HCT116 (cell line): ENCODE measurements at regions not wholly inside any gene's neighbourhood (a gene's known extent, or its start where the extent isn't known, plus 50 kb on each side); places are given as distances from the start of the nearest gene placed in this dataset.

ENCODE experiments used
- ATAC-seq: fragments of 200-7000 bp; cut with Tn5 transposase; 2 replicates; pipeline ENCODE4 v1.9.1; 2020; ENCODE audit warnings: mild to moderate bottlenecking, moderate library complexity
- BruUV-seq: library from RNA; stranded (reverse); fragments of 400-500 nt; replicated peaks from 2 replicates; lab custom pipeline; 2021; lab: Mats Ljungman, UMichigan
- CTCF ChIA-PET: fragments of 300-600 bp; sonication (Branson Sonifier 250); formaldehyde crosslinking; loops from one replicate; lab custom pipeline; 2021; ENCODE audit warnings: antibody characterized with exemption; lab: Charles Lee
- POLR2A ChIA-PET: fragments of 300-600, 350-600 bp; sonication (Branson Sonifier 250); formaldehyde crosslinking; loops from one replicate; lab custom pipeline; 2021; ENCODE audit warnings: antibody characterized with exemption; lab: Charles Lee
- RAD21 ChIA-PET, 2 experiments: fragments of 300-600 bp; sonication (Branson Sonifier 250); formaldehyde crosslinking; loops; one replicate each; lab custom pipeline; 2023; ENCODE audit warnings: low total read pairs in 2 of 2; ENCODE audit not compliant: uncharacterized antibody in 2 of 2, unreplicated experiment in 2 of 2, low non-redundant PET in 1 of 2; lab: Charles Lee
- DNase-seq: peaks from one replicate; pipeline ENCODE4 v3.0.0-alpha.2; 2010; ENCODE audit warnings: low read depth, low spot score
- H2AFZ ChIP-seq: fragments of 200-600 bp; shearing (Covaris generic), sonication (generic); 2 replicates; pipeline ENCODE4 v1.6.1; 2017; ENCODE audit warnings: low read depth, mixed run types, mixed read lengths, antibody characterized with exemption, low read length; ENCODE audit not compliant: poor library complexity, severe bottlenecking
- H3K27ac ChIP-seq: 2 replicates; pipeline ENCODE4 v1.5.1; 2012; ENCODE audit warnings: low read depth, low read length
- H3K27me3 ChIP-seq: fragments of 200-600 bp; sonication (generic); 2 replicates; pipeline ENCODE4 v1.6.1; 2016; ENCODE audit warnings: mixed run types, low read length, mixed read lengths; ENCODE audit not compliant: insufficient read depth
- H3K36me3 ChIP-seq, 2 experiments: fragments of 200-500 bp in 1 of 2; fragments of 200-600 bp in 1 of 2; sonication (Bioruptor generic) in 1 of 2; sonication (generic) in 1 of 2; 2 replicates each; pipeline versions ENCODE4 v1.5.1 to v1.6.1; 2014 to 2016; ENCODE audit warnings: low read length in 2 of 2, inconsistent platforms in 1 of 2, mixed read lengths in 1 of 2, mixed run types in 1 of 2; ENCODE audit not compliant: insufficient read depth in 2 of 2, control insufficient read depth in 1 of 2
- H3K4me1 ChIP-seq, 2 experiments: fragments of 200-600 bp in 1 of 2; sonication (generic) in 1 of 2; 2 replicates each; pipeline versions ENCODE4 v1.5.1 to v1.6.1; 2012 to 2017; ENCODE audit warnings: low read length in 2 of 2, inconsistent platforms in 1 of 2, mild to moderate bottlenecking in 1 of 2, mixed read lengths in 1 of 2, mixed run types in 1 of 2, moderate library complexity in 1 of 2; ENCODE audit not compliant: insufficient read depth in 2 of 2, control insufficient read depth in 1 of 2
- H3K4me2 ChIP-seq: fragments of 200-600 bp; sonication (generic); 2 replicates; pipeline ENCODE4 v1.6.1; 2017; ENCODE audit warnings: mixed run types, low read length, mixed read lengths
- H3K4me3 ChIP-seq, 2 experiments: fragments of 200-600 bp in 1 of 2; sonication (generic) in 1 of 2; replicated peaks in 1 of 2; 2 replicates each; pipeline ENCODE4 v1.5.1; 2011 to 2016; ENCODE audit warnings: low read length in 2 of 2, control low read depth in 1 of 2, low read depth in 1 of 2, mild to moderate bottlenecking in 1 of 2, mixed read lengths in 1 of 2, mixed run types in 1 of 2
- H3K79me2 ChIP-seq: fragments of 200-600 bp; sonication (generic); 2 replicates; pipeline ENCODE4 v1.6.1; 2017; ENCODE audit warnings: mild to moderate bottlenecking, mixed run types, low read length, moderate library complexity, mixed read lengths; ENCODE audit not compliant: insufficient read depth
- H3K9ac ChIP-seq: fragments of 200-600 bp; sonication (generic); 2 replicates; pipeline ENCODE4 v1.6.1; 2016; ENCODE audit warnings: low read length, mixed read lengths
- H3K9me2 ChIP-seq: fragments of 200-600 bp; sonication (generic), shearing (Covaris generic); 2 replicates; pipeline ENCODE4 v1.6.1; 2017; ENCODE audit warnings: mixed run types, mild to moderate bottlenecking, moderate library complexity; ENCODE audit not compliant: insufficient read depth
- H3K9me3 ChIP-seq, 2 experiments: fragments of 200-500 bp in 1 of 2; fragments of 200-600 bp in 1 of 2; sonication (Bioruptor generic) in 1 of 2; sonication (generic) in 1 of 2; 2 replicates each; pipeline ENCODE4 v1.6.1; 2014 to 2017; ENCODE audit warnings: low read length in 2 of 2, mixed read lengths in 2 of 2, inconsistent platforms in 1 of 2, low read depth in 1 of 2, mild to moderate bottlenecking in 1 of 2, mixed run types in 1 of 2, moderate library complexity in 1 of 2; ENCODE audit not compliant: control insufficient read depth in 1 of 2, insufficient read depth in 1 of 2
- H4K20me1 ChIP-seq: fragments of 200-600 bp; sonication (generic), shearing (Covaris generic); 2 replicates; pipeline ENCODE4 v1.6.1; 2017; ENCODE audit warnings: mixed run types, mild to moderate bottlenecking, moderate library complexity; ENCODE audit not compliant: insufficient read depth
- CBX3 ChIP-seq: IDR thresholded peaks from 2 replicates; pipeline ENCODE4 v1.6.1; 2012; ENCODE audit warnings: low read depth
- CTCF ChIP-seq, 3 experiments: fragments of 200-600 bp in 1 of 3; sonication (generic) in 1 of 3; IDR thresholded peaks in 2 of 3; conservative IDR thresholded peaks in 1 of 3; 2 replicates each; pipeline ENCODE4 v1.5.1; 2012 to 2017; ENCODE audit warnings: low read depth in 2 of 3, low read length in 2 of 3, antibody characterized with exemption in 1 of 3, borderline replicate concordance in 1 of 3, control low read depth in 1 of 3, mild to moderate bottlenecking in 1 of 3, mixed read lengths in 1 of 3, mixed run types in 1 of 3, moderate library complexity in 1 of 3; ENCODE audit not compliant: insufficient read depth in 1 of 3
- EGR1 ChIP-seq: IDR thresholded peaks from 2 replicates; pipeline ENCODE4 v1.6.1; 2012; ENCODE audit warnings: low read depth
- ELF1 ChIP-seq: IDR thresholded peaks from 2 replicates; pipeline ENCODE4 v1.6.1; 2012; ENCODE audit warnings: low read depth, borderline replicate concordance
- EZH2phosphoT487 ChIP-seq: fragments of 200-600 bp; IDR thresholded peaks from 2 replicates; pipeline ENCODE4 v1.6.1; 2018; ENCODE audit warnings: antibody characterized with exemption, borderline replicate concordance
- FOSL1 ChIP-seq: IDR thresholded peaks from 2 replicates; pipeline ENCODE4 v1.6.1; 2012; ENCODE audit warnings: low read depth
- JUND ChIP-seq: IDR thresholded peaks from 2 replicates; pipeline ENCODE4 v1.6.1; 2012
- MAX ChIP-seq: IDR thresholded peaks from 2 replicates; pipeline ENCODE4 v1.6.1; 2012
- POLR2A ChIP-seq: IDR thresholded peaks from 2 replicates; pipeline ENCODE4 v1.7.0; 2011; ENCODE audit warnings: borderline replicate concordance; ENCODE audit not compliant: insufficient read depth, insufficient read length; ENCODE audit errors: extremely low read depth
- POLR2AphosphoS5 ChIP-seq: IDR thresholded peaks from 2 replicates; pipeline ENCODE4 v1.6.1; 2011; ENCODE audit warnings: mild to moderate bottlenecking, low read depth, low read length, moderate library complexity
- RAD21 ChIP-seq: IDR thresholded peaks from 2 replicates; pipeline ENCODE4 v1.6.1; 2012; ENCODE audit warnings: low read depth, mild to moderate bottlenecking
- SIN3A ChIP-seq: IDR thresholded peaks from 2 replicates; pipeline ENCODE4 v1.6.1; 2012; ENCODE audit warnings: low read depth
- SP1 ChIP-seq: IDR thresholded peaks from 2 replicates; pipeline ENCODE4 v1.6.1; 2012; ENCODE audit warnings: low read depth
- SRF ChIP-seq: IDR thresholded peaks from 2 replicates; pipeline ENCODE4 v1.6.1; 2012; ENCODE audit warnings: low read depth
- TCF7L2 ChIP-seq: IDR thresholded peaks from 2 replicates; pipeline ENCODE4 v1.7.0; 2011; ENCODE audit warnings: borderline replicate concordance, inconsistent platforms; ENCODE audit not compliant: insufficient read depth, insufficient read length; ENCODE audit errors: extremely low read depth
- YY1 ChIP-seq: IDR thresholded peaks from 2 replicates; pipeline ENCODE4 v1.6.1; 2011; ENCODE audit warnings: low read length, low read depth, moderate library complexity, mild to moderate bottlenecking; ENCODE audit not compliant: insufficient replicate concordance; ENCODE audit errors: extremely low read depth
- ZBTB33 ChIP-seq: IDR thresholded peaks from 2 replicates; pipeline ENCODE4 v1.6.1; 2011; ENCODE audit warnings: mild to moderate bottlenecking, low read length, moderate library complexity; ENCODE audit not compliant: insufficient replicate concordance; ENCODE audit errors: extremely low read depth
- ZFX ChIP-seq: fragments of 450-650 bp; IDR thresholded peaks from 2 replicates; pipeline ENCODE4 v1.6.1; 2017
- ZNF274 ChIP-seq: fragments of 200-500 bp; sonication (Bioruptor generic); IDR thresholded peaks from 2 replicates; pipeline ENCODE4 v1.6.1; 2014; ENCODE audit warnings: mild to moderate bottlenecking, low read depth, low read length, inconsistent platforms
- intact Hi-C: fragments of 100-400 bp; cut with micrococcal nuclease; formaldehyde crosslinking; loops from 2 replicates; pipeline ENCODE4 v1.10.0; 2022
- TF ChIP-seq, protein P1 (sequence below): IDR thresholded peaks from 2 replicates; pipeline ENCODE4 v1.6.1; 2012; ENCODE audit warnings: low read depth

DNA sequence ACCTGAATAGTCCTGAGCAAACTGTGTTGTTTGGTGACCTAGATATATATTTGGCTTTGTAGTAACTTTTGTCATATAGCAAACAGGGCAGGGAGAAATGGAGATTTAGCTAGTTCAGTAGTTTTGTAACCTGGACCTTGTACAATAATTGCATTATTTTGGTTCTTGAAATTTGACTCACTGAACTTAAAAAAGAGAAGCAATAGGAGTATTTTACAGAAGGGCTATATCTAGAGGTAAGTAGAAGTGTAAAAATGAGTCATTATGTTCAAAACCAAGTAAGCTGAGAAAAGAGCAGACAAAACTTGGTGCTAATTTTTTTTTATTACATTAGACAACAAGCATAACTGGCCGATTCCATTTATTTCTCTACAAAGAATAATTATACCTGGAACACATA, 505.4 kb downstream of the ZIC1 start:
- no peaks in the 10 kb centered on the region for H3K27me3 ChIP-seq
- DNase-seq (no peak), ATAC-seq (no peak)
- H3K9me2 ChIP-seq, result no peaks in the 10 kb centered on the region
- CTCF ChIA-PET, result no interaction called here
- TF ChIP-seq POLR2A, result no peak
- TF ChIP-seq RAD21, result no peak
- TF ChIP-seq EGR1, result no peak
- TF ChIP-seq JUND, result no peak
- TF ChIP-seq TCF7L2, result no peak
- no peak for TF ChIP-seq CBX3
- TF ChIP-seq ELF1, result no peak
- TF ChIP-seq POLR2AphosphoS5, result no peak
- no peak for TF ChIP-seq EZH2phosphoT487
- no peak for TF ChIP-seq FOSL1
- no peak for TF ChIP-seq SRF
- TF ChIP-seq, protein P1, sequence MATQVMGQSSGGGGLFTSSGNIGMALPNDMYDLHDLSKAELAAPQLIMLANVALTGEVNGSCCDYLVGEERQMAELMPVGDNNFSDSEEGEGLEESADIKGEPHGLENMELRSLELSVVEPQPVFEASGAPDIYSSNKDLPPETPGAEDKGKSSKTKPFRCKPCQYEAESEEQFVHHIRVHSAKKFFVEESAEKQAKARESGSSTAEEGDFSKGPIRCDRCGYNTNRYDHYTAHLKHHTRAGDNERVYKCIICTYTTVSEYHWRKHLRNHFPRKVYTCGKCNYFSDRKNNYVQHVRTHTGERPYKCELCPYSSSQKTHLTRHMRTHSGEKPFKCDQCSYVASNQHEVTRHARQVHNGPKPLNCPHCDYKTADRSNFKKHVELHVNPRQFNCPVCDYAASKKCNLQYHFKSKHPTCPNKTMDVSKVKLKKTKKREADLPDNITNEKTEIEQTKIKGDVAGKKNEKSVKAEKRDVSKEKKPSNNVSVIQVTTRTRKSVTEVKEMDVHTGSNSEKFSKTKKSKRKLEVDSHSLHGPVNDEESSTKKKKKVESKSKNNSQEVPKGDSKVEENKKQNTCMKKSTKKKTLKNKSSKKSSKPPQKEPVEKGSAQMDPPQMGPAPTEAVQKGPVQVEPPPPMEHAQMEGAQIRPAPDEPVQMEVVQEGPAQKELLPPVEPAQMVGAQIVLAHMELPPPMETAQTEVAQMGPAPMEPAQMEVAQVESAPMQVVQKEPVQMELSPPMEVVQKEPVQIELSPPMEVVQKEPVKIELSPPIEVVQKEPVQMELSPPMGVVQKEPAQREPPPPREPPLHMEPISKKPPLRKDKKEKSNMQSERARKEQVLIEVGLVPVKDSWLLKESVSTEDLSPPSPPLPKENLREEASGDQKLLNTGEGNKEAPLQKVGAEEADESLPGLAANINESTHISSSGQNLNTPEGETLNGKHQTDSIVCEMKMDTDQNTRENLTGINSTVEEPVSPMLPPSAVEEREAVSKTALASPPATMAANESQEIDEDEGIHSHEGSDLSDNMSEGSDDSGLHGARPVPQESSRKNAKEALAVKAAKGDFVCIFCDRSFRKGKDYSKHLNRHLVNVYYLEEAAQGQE, result no peak
- TF ChIP-seq CTCF (IDR thresholded peaks at IDR 0.05 in 2 of 3, conservative IDR thresholded peaks at IDR 0.05 in 1 of 3; ENCODE audit: borderline replicate concordance in 1 of 3, insufficient read depth in 1 of 3, low read depth in 2 of 3, low read length in 2 of 3), result no peak
- TF ChIP-seq ZBTB33, result no peak
- no peak for TF ChIP-seq MAX
- TF ChIP-seq YY1, result no peak
- no peak for TF ChIP-seq ZNF274
- TF ChIP-seq SIN3A, result no peak
- no peak for TF ChIP-seq ZFX
- no peak for TF ChIP-seq SP1
- H4K20me1 ChIP-seq, result no peaks in the 10 kb centered on the region
- H3K27ac ChIP-seq, result no peak overlapping the region
- no peak overlapping the region for H2AFZ ChIP-seq
- H3K4me1 ChIP-seq, result no peaks in the 10 kb centered on the region
- RAD21 ChIA-PET, result no interaction called here
- no peaks in the 10 kb centered on the region for H3K9me3 ChIP-seq
- H3K79me2 ChIP-seq, result no peaks in the 10 kb centered on the region
- intact Hi-C loops, result no loop called here
- H3K4me3 ChIP-seq, result no peak overlapping the region
- no peak overlapping the region for H3K9ac ChIP-seq
- BruUV-seq, result no TSS peak
- POLR2A ChIA-PET, result no interaction called here
- no peak overlapping the region for H3K4me2 ChIP-seq
- H3K36me3 ChIP-seq, result no peaks in the 10 kb centered on the region
